ENCODE measurements at regions not wholly inside any gene's neighbourhood (a gene's known extent, or its start where the extent isn't known, plus 50 kb on each side); places are given as distances from the start of the nearest gene placed in this dataset.

GRCh38 chr21:14046401-14046800 lies 164.4 kb downstream of the LIPI start:
- TF ChIP-seq POLR2A (IDR thresholded peaks at IDR 0.05; ENCODE audit: low read depth, low read length) (no peak), POLR2AphosphoS5 (IDR thresholded peaks at IDR 0.05; ENCODE audit: low read depth, low read length) (no peak), TAF1 (IDR thresholded peaks at IDR 0.05; ENCODE audit: low read depth, low read length) (no peak), SPI1 (IDR thresholded peaks at IDR 0.05; ENCODE audit: low read depth, low read length) (no peak), PAX5 (IDR thresholded peaks at IDR 0.05; ENCODE audit: insufficient read depth, low read length, severe bottlenecking) (no peak)
